GM23248 (cell line): ENCODE measurements at regions not wholly inside any gene's neighbourhood (a gene's known extent, or its start where the extent isn't known, plus 50 kb on each side); places are given as distances from the start of the nearest gene placed in this dataset.

Source experiments
- DNase-seq: peaks from one replicate; pipeline ENCODE4 v3.0.0-alpha.2; 2015
- H2AFZ ChIP-seq: fragments of 200-600 bp; sonication (generic); 2 replicates; pipeline ENCODE4 v1.6.1; 2016; ENCODE audit warnings: antibody characterized with exemption
- H3F3A ChIP-seq: fragments of 200-600 bp; sonication (generic); 2 replicates; pipeline ENCODE4 v1.6.1; 2016; ENCODE audit warnings: mild to moderate bottlenecking, antibody characterized with exemption, mixed run types; ENCODE audit not compliant: insufficient read depth
- H3K27ac ChIP-seq: fragments of 200-600 bp; sonication (generic); 2 replicates; pipeline ENCODE4 v1.5.1; 2016; ENCODE audit warnings: mild to moderate bottlenecking
- H3K27me3 ChIP-seq: fragments of 200-600 bp; sonication (generic); replicated peaks from 2 replicates; pipeline ENCODE4 v1.6.1; 2016; ENCODE audit warnings: mild to moderate bottlenecking; ENCODE audit not compliant: insufficient read depth
- H3K36me3 ChIP-seq: fragments of 200-600 bp; sonication (generic); 2 replicates; pipeline ENCODE4 v1.6.1; 2016; ENCODE audit warnings: low read depth, mild to moderate bottlenecking
- H3K4me1 ChIP-seq: fragments of 200-600 bp; sonication (generic); 2 replicates; pipeline ENCODE4 v1.6.1; 2016; ENCODE audit warnings: mild to moderate bottlenecking; ENCODE audit not compliant: insufficient read depth
- H3K4me2 ChIP-seq: fragments of 200-600 bp; sonication (generic); one replicate; pipeline ENCODE4 v1.6.1; 2016; ENCODE audit warnings: mild to moderate bottlenecking; ENCODE audit not compliant: unreplicated experiment
- H3K4me3 ChIP-seq: fragments of 200-600 bp; sonication (generic); 2 replicates; pipeline ENCODE4 v1.5.1; 2016; ENCODE audit warnings: mild to moderate bottlenecking
- H3K79me2 ChIP-seq: fragments of 200-600 bp; sonication (generic); 2 replicates; pipeline ENCODE4 v1.6.1; 2016; ENCODE audit warnings: mild to moderate bottlenecking; ENCODE audit not compliant: insufficient read depth
- H3K9ac ChIP-seq: fragments of 200-600 bp; sonication (generic); 2 replicates; pipeline ENCODE4 v1.6.1; 2016; ENCODE audit warnings: mild to moderate bottlenecking
- H3K9me2 ChIP-seq: fragments of 200-600 bp; sonication (generic); 2 replicates; pipeline ENCODE4 v1.6.1; 2016; ENCODE audit warnings: mixed run types, mild to moderate bottlenecking, moderate library complexity; ENCODE audit not compliant: insufficient read depth
- H3K9me3 ChIP-seq: fragments of 200-600 bp; sonication (generic); one replicate; pipeline ENCODE4 v1.6.1; 2017; ENCODE audit warnings: low read depth
- H4K20me1 ChIP-seq: fragments of 200-600 bp; sonication (generic); 2 replicates; pipeline ENCODE4 v1.6.0; 2016; ENCODE audit not compliant: insufficient read depth
- EZH2 ChIP-seq: fragments of 200-600 bp; sonication (generic); IDR thresholded peaks from 2 replicates; pipeline ENCODE4 v1.6.1; 2018; ENCODE audit warnings: antibody characterized with exemption, mild to moderate bottlenecking; ENCODE audit not compliant: insufficient read depth, poor library complexity, severe bottlenecking
- EZH2phosphoT487 ChIP-seq: fragments of 200-600 bp; sonication (generic); IDR thresholded peaks from 2 replicates; pipeline ENCODE4 v1.6.1; 2018; ENCODE audit warnings: antibody characterized with exemption, moderate library complexity, mild to moderate bottlenecking, low read depth; ENCODE audit not compliant: insufficient read depth
- WGBS, 2 experiments: methylation state at CpG; one replicate each; pipeline ENCODE4 v1.1.6; 2015 to 2017; ENCODE audit warnings: low lambda C conversion rate in 2 of 2, low coverage in 1 of 2; ENCODE audit errors: missing lambda C conversion rate in 2 of 2; 5-methylcytosine and 5-hydroxymethylcytosine counted together
- in situ Hi-C: fragments of 300-500 bp; cut with MboI; formaldehyde crosslinking; loops from 2 replicates; pipeline ENCODE4 v1.15.0; 2020

- Histone ChIP-seq H3K4me1 (peaks cover 13% of the 10 kb centered on the region), H2AFZ (peak overlapping the region; percentile 12; the same call in 1 of the 2 replicates), H3K27me3 (no peaks in the 10 kb centered on the region), H3K9me3 (no peaks in the 10 kb centered on the region), H3K9me2 (no peaks in the 10 kb centered on the region), H3K4me2 (peak overlapping the region; percentile 41), H3K27ac (peak overlapping the region; percentile 26), H4K20me1 (no peaks in the 10 kb centered on the region), H3K4me3 (no peak overlapping the region), H3K79me2 (no peaks in the 10 kb centered on the region), H3K9ac (no peak overlapping the region), H3F3A (peaks cover 9% of the 10 kb centered on the region; the same call in 1 of the 2 replicates), H3K36me3 (no peaks in the 10 kb centered on the region)
- WGBS, 2 experiments, result 34 to 40% methylated on average over 4 of the region's 4 CpGs
- DNase-seq, result peak; percentile 87
- TF ChIP-seq EZH2 (no peak), EZH2phosphoT487 (no peak)
- in situ Hi-C loops, result no loop called here
Observed at GRCh38 chr12:25775968-25776367, 182.5 kb upstream of the RASSF8 start.

DNA sequence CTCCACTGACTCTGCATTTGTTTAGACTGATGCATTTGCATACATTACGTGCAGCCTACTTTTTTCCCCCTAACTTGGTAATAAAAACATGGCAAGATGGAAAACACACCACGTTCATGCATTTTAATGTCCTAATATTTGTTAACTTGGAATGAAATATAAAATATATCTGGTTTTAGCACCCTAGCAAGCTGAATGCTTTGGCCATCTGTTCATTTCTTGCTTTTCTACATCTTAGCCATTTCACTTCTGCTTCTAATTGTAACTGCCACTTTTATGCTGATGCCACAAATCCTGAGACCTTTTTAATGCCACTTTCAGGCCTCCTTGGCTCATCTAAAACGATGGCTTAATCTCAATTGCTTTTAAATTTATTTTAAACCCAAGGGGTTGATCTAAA, 177.7 kb upstream of the RASSF8 start:
- Histone ChIP-seq H3K79me2 (no peaks in the 10 kb centered on the region), H3K4me2 (no peak overlapping the region), H3K9ac (no peak overlapping the region), H4K20me1 (no peaks in the 10 kb centered on the region), H3K9me2 (no peaks in the 10 kb centered on the region), H3F3A (peaks cover 4% of the 10 kb centered on the region; the same call in 1 of the 2 replicates), H3K36me3 (no peaks in the 10 kb centered on the region), H3K9me3 (no peaks in the 10 kb centered on the region), H3K27ac (no peak overlapping the region), H3K27me3 (no peaks in the 10 kb centered on the region), H3K4me1 (peaks cover 8% of the 10 kb centered on the region), H3K4me3 (no peak overlapping the region), H2AFZ (no peak overlapping the region)
- TF ChIP-seq EZH2 (no peak), EZH2phosphoT487 (no peak)
- WGBS, 2 experiments, result 55 to 60% methylated on average over 3 of the region's 3 CpGs
- in situ Hi-C loops, result no loop called here
- DNase-seq, result no peak

- in situ Hi-C loops, result no loop called here
- WGBS, 2 experiments, result 71 to 72% methylated on average over 4 of the region's 4 CpGs
- no peaks in the 10 kb centered on the region for H3K79me2 ChIP-seq
- H3F3A ChIP-seq, result peaks cover 3% of the 10 kb centered on the region; the same call in 1 of the 2 replicates
- no peaks in the 10 kb centered on the region for H3K27me3 ChIP-seq
- no peak overlapping the region for H3K4me3 ChIP-seq
- H4K20me1 ChIP-seq, result no peaks in the 10 kb centered on the region
- no peaks in the 10 kb centered on the region for H3K9me3 ChIP-seq
- no peak for TF ChIP-seq EZH2phosphoT487
- no peak for TF ChIP-seq EZH2
- no peak overlapping the region for H3K4me2 ChIP-seq
- no peaks in the 10 kb centered on the region for H3K9me2 ChIP-seq
- no peaks in the 10 kb centered on the region for H3K36me3 ChIP-seq
- no peak overlapping the region for H2AFZ ChIP-seq
- no peak overlapping the region for H3K9ac ChIP-seq
- H3K27ac ChIP-seq, result no peak overlapping the region
- no peak for DNase-seq
- H3K4me1 ChIP-seq, result peaks cover 4% of the 10 kb centered on the region
Observed at GRCh38 chr12:25781232-25781631, 177.2 kb upstream of the RASSF8 start.

DNA sequence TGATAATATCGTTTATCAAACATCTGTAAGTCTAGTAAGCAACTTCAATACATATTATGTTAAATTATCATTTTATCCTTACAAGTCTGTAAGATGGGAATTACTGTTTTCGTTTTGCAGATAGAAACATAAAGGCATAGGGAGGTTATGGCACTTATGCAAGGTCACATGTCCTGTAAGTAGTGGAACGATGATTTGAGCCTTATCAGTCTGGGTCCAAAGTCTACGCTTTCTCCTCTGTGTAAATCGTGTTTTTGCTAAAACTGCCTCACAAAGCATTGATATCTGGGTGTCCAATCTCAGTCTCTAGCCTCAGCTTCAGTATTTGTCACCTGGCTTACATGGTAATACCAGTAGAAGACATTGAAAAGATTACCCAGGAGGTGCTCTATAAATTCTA, 174.9 kb upstream of the RASSF8 start:
- 74 to 82% methylated on average over 5 of the region's 5 CpGs for WGBS, 2 experiments
- no peaks in the 10 kb centered on the region for H4K20me1 ChIP-seq
- no peaks in the 10 kb centered on the region for H3K9me3 ChIP-seq
- H3K27me3 ChIP-seq, result no peaks in the 10 kb centered on the region
- in situ Hi-C loops, result no loop called here
- H3K27ac ChIP-seq, result no peak overlapping the region
- no peaks in the 10 kb centered on the region for H3K4me1 ChIP-seq
- H3K9ac ChIP-seq, result no peak overlapping the region
- no peaks in the 10 kb centered on the region for H3K9me2 ChIP-seq
- DNase-seq, result no peak
- H2AFZ ChIP-seq, result no peak overlapping the region
- H3K4me2 ChIP-seq, result no peak overlapping the region
- no peak for TF ChIP-seq EZH2
- no peak for TF ChIP-seq EZH2phosphoT487
- H3F3A ChIP-seq, result no peaks in the 10 kb centered on the region
- H3K79me2 ChIP-seq, result no peaks in the 10 kb centered on the region
- H3K36me3 ChIP-seq, result no peaks in the 10 kb centered on the region
- H3K4me3 ChIP-seq, result no peak overlapping the region

GRCh38 chr12:25784669-25785068, 173.8 kb upstream of the RASSF8 start:
- DNase-seq, result no peak
- no peak overlapping the region for H3K4me2 ChIP-seq
- no peaks in the 10 kb centered on the region for H3K9me3 ChIP-seq
- H3F3A ChIP-seq, result no peaks in the 10 kb centered on the region
- H3K4me1 ChIP-seq, result no peaks in the 10 kb centered on the region
- TF ChIP-seq EZH2phosphoT487 (no peak), EZH2 (no peak)
- no peak overlapping the region for H3K9ac ChIP-seq
- H2AFZ ChIP-seq, result no peak overlapping the region
- no peaks in the 10 kb centered on the region for H3K79me2 ChIP-seq
- in situ Hi-C loops, result no loop called here
- 84 to 90% methylated on average over 7 of the region's 7 CpGs for WGBS, 2 experiments
- no peaks in the 10 kb centered on the region for H3K36me3 ChIP-seq
- no peaks in the 10 kb centered on the region for H4K20me1 ChIP-seq
- H3K9me2 ChIP-seq, result no peaks in the 10 kb centered on the region
- no peak overlapping the region for H3K27ac ChIP-seq
- no peak overlapping the region for H3K4me3 ChIP-seq
- no peaks in the 10 kb centered on the region for H3K27me3 ChIP-seq
